ENCODE measurements at regions not wholly inside any gene's neighbourhood (a gene's known extent, or its start where the extent isn't known, plus 50 kb on each side); places are given as distances from the start of the nearest gene placed in this dataset.

- Histone ChIP-seq H3K9me3 (ENCODE audit: insufficient read depth, low read depth, low read length) (no peaks in the 10 kb centered on the region), H3K9me2 (replicated peaks; ENCODE audit: low read depth, low read length) (no peaks in the 10 kb centered on the region), H3K4me1 (ENCODE audit: insufficient read depth, low read length, poor library complexity, severe bottlenecking) (peaks cover 48% of the 10 kb centered on the region), H3F3A (ENCODE audit: low read depth) (no peaks in the 10 kb centered on the region), H3K4me2 (ENCODE audit: low read depth, low read length, poor library complexity, severe bottlenecking) (peak overlapping the region; percentile 61), H4K20me1 (ENCODE audit: insufficient read depth, low read length, poor library complexity, severe bottlenecking) (no peaks in the 10 kb centered on the region), H3K4me3 (ENCODE audit: low read length, poor library complexity, severe bottlenecking) (peak overlapping the region; percentile 40), H3K79me2 (ENCODE audit: insufficient read depth, low read length) (no peaks in the 10 kb centered on the region), H3K36me3 (ENCODE audit: insufficient read depth, low read length) (no peaks in the 10 kb centered on the region), H3K9ac (ENCODE audit: low read depth, low read length, poor library complexity, severe bottlenecking) (no peak overlapping the region), H2AFZ (ENCODE audit: low read length) (peak overlapping the region; percentile 63; the same call in 1 of the 2 replicates), H3K27me3 (ENCODE audit: insufficient read depth, low read length, poor library complexity, severe bottlenecking) (no peaks in the 10 kb centered on the region)
- TF ChIP-seq EZH2phosphoT487 (IDR thresholded peaks at IDR 0.05; ENCODE audit: borderline replicate concordance) (no peak), CTCF (conservative IDR thresholded peaks at IDR 0.05; ENCODE audit: low read length) (peak; percentile 79)
Measured at GRCh38 chr14:21913759-21914158, 240.1 kb upstream of the OR4E1 start.

- Histone ChIP-seq H3K79me2 (ENCODE audit: insufficient read depth, low read length) (no peaks in the 10 kb centered on the region), H3K36me3 (ENCODE audit: insufficient read depth, low read length) (no peaks in the 10 kb centered on the region), H3K4me2 (ENCODE audit: low read depth, low read length, poor library complexity, severe bottlenecking) (peak overlapping the region; percentile 59), H3K4me3 (ENCODE audit: low read length, poor library complexity, severe bottlenecking) (peak overlapping the region; percentile 13), H3K9me2 (replicated peaks; ENCODE audit: low read depth, low read length) (no peaks in the 10 kb centered on the region), H3K9me3 (ENCODE audit: insufficient read depth, low read depth, low read length) (no peaks in the 10 kb centered on the region), H3F3A (ENCODE audit: low read depth) (no peaks in the 10 kb centered on the region), H3K4me1 (ENCODE audit: insufficient read depth, low read length, poor library complexity, severe bottlenecking) (peaks cover 44% of the 10 kb centered on the region), H3K9ac (ENCODE audit: low read depth, low read length, poor library complexity, severe bottlenecking) (peak overlapping the region; percentile 23), H3K27me3 (ENCODE audit: insufficient read depth, low read length, poor library complexity, severe bottlenecking) (no peaks in the 10 kb centered on the region), H2AFZ (ENCODE audit: low read length) (peak overlapping the region; percentile 55), H4K20me1 (ENCODE audit: insufficient read depth, low read length, poor library complexity, severe bottlenecking) (no peaks in the 10 kb centered on the region)
- TF ChIP-seq EZH2phosphoT487 (IDR thresholded peaks at IDR 0.05; ENCODE audit: borderline replicate concordance), result no peak
- no peak for TF ChIP-seq CTCF (conservative IDR thresholded peaks at IDR 0.05; ENCODE audit: low read length)
Measured at GRCh38 chr14:21912367-21912766, 238.7 kb upstream of the OR4E1 start.

- no peaks in the 10 kb centered on the region for H3K36me3 ChIP-seq (ENCODE audit: insufficient read depth, low read length)
- no peak for TF ChIP-seq EZH2phosphoT487 (IDR thresholded peaks at IDR 0.05; ENCODE audit: borderline replicate concordance)
- no peak for TF ChIP-seq CTCF (conservative IDR thresholded peaks at IDR 0.05; ENCODE audit: low read length)
- no peaks in the 10 kb centered on the region for H3K27me3 ChIP-seq (ENCODE audit: insufficient read depth, low read length, poor library complexity, severe bottlenecking)
- no peaks in the 10 kb centered on the region for H3K9me2 ChIP-seq (replicated peaks; ENCODE audit: low read depth, low read length)
- H3K9me3 ChIP-seq (ENCODE audit: insufficient read depth, low read depth, low read length), result no peaks in the 10 kb centered on the region
- H4K20me1 ChIP-seq (ENCODE audit: insufficient read depth, low read length, poor library complexity, severe bottlenecking), result no peaks in the 10 kb centered on the region
- no peaks in the 10 kb centered on the region for H3F3A ChIP-seq (ENCODE audit: low read depth)
- H3K4me1 ChIP-seq (ENCODE audit: insufficient read depth, low read length, poor library complexity, severe bottlenecking), result peaks cover 47% of the 10 kb centered on the region
- H3K4me3 ChIP-seq (ENCODE audit: low read length, poor library complexity, severe bottlenecking), result peak overlapping the region; percentile 13
- H3K4me2 ChIP-seq (ENCODE audit: low read depth, low read length, poor library complexity, severe bottlenecking), result peak overlapping the region; percentile 59
- peak overlapping the region; percentile 23 for H3K9ac ChIP-seq (ENCODE audit: low read depth, low read length, poor library complexity, severe bottlenecking)
- H2AFZ ChIP-seq (ENCODE audit: low read length), result peak overlapping the region; percentile 55
- H3K79me2 ChIP-seq (ENCODE audit: insufficient read depth, low read length), result no peaks in the 10 kb centered on the region
Measured at GRCh38 chr14:21911877-21912276, 238.3 kb upstream of the OR4E1 start.

Measured in Loucy (cell line).